Activated T-cell treated with anti-CD3 and anti-CD28 coated beads, Interleukin-2, amount 50 U/mL, for 48 hours (primary cell): ENCODE measurements at regions not wholly inside any gene's neighbourhood (a gene's known extent, or its start where the extent isn't known, plus 50 kb on each side); places are given as distances from the start of the nearest gene placed in this dataset.

ENCODE experiments used
- DNase-seq, 2 experiments: peaks; one replicate each; pipeline ENCODE4 v3.0.0-alpha.2; 2020

DNA sequence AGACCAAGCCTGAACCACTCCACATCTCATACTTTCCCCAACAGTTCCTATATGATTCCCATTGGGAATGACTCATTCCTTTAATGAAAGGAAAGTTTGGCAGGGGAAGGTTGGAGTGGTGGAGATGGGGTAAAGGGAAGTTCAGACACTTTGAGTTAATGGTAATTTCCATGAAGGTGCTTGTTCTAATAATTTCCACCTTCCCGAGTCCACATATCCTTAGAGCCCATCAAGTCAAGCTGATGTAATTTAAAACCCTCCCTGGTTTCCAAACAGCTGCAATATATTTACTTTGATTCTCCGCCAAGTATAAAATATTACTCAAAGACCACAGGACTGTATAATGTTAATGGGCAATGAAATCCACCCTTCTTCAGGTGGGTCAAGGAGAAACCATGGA is 95.0 kb upstream of the GALNT15 start:
- DNase-seq: no peak

DNA sequence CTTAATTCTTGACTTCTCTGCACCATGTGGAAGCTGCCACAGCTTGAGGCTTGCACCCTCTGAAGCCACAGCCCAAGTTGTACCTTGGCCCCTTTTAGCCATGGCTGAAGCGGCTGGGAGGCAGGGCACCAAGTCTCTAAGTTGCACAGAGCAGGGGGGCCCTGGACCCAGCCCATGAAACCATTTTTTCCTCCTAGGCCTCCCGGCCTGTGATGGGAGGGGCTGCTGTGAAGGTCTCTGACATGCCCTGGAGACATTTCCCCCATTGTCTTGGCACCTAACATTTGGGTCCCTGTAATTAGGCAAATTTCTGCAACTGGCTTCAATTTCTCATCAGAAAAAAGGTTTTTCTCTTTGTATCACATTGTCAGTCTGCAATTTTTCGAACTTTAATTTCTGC is 92.8 kb upstream of the GALNT15 start:
- no peak for DNase-seq

DNA sequence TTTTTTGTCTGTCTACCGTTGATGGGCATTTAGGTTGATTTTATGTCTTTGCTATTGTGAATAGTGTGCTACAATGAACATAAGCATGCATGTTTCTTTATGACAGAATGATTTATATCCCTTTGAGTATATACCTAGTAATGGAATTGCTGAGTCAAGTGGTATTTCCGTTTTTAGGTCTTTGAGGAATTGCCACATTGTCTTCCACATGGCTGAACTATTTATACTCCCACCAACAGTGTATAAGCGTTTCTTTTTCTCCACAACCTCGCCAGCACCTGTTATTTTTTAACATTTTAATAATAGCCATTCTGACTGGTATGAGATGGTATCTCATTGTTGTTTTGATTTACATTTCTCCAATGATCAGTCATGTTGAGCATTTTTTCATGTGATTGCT is 89.6 kb upstream of the GALNT15 start:
- DNase-seq: no peak

DNA sequence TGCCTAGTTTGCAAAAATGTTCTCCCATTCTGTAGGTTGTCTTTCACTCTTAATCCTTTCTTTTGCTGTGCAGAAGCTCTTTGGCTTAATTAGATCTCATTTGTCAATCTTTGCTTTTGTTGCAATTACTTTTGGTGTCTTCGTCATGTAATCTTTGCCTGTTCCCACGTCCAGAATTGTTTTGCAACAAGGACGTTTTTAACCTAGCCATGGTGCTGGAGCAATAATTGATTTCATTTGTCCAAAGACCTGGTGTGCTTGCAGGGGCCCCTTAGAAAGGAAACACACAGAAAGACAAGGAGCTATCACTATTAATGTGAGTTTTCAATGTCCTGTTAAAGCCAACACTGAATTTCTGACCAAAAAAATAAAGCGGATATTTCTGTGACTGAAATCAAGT is 89.1 kb upstream of the GALNT15 start:
- DNase-seq: no peak

DNA sequence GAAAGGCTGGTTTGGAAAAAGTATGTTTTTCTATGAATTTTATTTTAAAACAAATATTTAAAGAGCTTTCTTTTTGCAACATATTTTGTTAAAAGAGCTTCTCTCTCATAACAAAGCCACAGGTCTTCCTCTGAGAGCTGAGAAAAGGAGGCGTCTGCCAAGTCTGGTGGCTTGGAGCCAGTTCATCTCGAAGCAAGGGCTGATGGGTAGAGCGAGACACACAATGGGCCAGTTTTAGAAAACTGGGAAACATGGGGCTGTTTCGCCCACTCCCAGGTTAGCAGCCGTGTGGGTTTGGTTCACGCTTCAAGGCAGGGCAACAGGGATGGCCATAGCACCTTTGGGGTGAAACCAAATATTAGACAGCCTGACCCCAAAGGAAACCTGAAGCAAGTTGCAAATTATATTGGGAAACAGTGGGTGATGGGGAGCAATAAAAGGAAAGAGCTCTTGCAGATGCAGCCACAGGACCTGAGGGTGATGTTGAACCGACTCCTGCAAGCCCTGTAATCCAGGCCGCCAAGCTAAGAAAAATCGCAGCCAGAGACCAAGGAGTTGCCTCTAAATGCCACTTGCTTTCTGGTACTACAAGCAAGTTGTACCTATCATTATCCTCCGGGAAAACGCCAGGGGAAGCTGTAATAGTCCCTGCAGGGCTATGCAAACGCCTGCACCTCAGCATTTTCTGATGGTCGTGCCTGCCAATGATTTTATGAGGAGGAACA is 88.4 kb upstream of the GALNT15 start:
- DNase-seq: no peak

DNA sequence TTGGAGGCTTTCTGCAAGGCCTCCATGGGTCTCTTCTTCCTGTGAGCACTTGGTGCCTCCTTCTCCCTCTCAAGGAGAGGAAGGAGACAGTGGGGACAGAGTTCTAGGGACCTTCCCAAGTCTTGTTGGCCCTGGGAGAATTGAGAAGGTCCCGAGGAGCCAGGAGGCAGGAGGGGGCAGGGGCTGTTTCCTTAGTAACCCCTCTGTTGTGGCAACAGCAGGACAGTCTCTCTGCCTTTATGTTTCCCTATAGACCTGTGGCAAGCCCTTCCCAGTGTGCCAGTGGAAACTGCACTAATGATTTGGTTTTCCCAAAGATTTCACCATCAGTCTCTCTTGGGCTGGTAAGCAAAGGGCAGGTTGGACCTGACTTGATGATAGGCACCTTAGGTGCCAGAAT is 87.8 kb upstream of the GALNT15 start:
- DNase-seq: no peak

DNA sequence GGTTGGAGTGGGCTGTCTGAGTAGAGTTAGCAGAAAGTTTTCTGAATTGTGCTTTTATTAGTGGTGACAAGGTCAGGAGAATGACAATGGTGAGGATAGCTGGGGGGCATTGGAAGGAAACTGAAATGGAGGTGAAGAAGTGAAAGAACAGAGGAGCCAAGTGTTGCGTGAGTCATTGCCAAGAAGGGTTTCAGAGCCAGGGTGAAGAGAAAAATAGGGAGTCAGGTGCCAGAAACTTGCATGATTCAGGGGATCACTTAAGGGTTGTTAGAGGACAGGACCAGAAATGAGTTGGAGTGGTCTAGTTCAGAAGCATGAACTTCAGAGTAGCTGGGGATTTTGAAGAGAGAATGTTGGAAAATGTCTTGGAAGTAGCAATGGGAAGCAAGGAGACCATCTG is 86.0 kb upstream of the GALNT15 start:
- DNase-seq: no peak

DNA sequence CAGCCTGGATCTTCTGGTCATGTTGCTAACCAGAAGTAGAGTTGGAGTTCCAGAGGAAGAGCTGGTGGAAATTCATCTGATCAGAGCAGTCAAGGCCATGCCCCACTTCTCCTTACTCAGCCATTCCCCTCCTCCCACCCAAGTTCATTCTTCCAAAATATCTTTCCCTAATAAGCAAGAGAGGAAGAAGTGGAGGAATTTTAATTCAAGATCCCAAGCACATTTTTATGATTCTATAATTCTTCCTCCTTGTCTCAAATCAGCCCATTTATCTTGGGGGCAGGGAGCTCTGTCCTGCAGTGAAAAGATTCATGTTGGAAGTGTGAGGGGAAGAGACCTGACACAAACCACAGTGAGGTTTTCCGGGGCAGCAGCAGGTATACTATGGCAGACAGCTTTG is 85.0 kb upstream of the GALNT15 start:
- DNase-seq: no peak

DNA sequence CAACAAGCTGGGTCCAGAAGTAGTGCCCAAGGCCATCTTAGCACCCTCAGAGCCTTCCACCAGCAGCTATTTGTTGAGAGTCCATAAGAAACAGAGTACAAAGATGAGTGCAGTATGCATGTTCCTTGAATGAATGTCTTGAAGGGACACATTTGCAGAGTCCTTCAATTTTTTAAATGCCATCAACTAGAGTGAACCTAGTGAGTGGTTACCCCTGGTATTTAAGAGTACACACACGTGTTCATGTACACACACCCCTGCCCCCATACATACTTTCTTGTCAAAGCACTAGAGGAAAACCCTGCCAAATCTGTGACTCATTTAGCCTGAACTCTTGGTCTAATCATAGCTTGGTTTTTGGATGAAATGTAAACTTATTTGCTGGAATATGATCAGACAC is 84.5 kb upstream of the GALNT15 start:
- no peak for DNase-seq

DNA sequence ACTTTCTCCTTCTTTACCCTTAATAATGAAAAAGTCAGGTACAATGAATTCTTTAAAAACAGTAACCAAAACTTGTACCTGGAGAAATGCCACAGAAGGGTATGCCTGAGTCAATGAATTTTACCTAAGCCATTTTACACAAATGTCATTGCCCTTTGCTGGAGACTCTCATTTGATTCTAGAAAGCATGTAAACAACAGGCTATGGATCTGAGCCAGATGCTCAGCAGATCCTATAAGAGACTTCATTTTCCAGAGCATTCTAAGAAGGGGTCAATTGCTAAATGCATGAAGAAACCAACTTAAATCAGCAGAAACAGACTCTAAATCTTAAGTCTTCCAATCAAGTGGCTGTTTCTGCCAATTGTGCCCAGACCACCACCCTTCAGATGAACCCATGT is 83.8 kb upstream of the GALNT15 start:
- DNase-seq: no peak

DNA sequence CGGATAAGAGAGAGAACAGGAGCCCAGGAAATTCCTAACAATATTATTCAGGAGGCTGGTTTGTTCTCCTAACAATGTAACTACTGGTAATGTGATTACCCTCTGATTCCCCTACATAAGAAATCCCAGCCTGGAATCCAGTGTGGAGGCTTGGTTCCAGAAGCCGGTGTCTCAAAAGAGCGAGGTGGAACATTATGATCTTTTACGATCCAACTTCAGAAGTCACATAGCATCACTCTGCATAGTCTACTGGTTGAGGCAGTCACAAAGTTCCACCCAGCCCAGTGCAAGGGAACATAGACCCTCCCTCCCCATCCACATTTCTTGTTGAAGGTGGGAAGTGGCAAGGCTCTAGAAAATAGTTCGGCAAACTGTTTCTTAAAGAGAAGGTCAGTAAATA is 81.6 kb upstream of the GALNT15 start:
- no peak for DNase-seq

DNA sequence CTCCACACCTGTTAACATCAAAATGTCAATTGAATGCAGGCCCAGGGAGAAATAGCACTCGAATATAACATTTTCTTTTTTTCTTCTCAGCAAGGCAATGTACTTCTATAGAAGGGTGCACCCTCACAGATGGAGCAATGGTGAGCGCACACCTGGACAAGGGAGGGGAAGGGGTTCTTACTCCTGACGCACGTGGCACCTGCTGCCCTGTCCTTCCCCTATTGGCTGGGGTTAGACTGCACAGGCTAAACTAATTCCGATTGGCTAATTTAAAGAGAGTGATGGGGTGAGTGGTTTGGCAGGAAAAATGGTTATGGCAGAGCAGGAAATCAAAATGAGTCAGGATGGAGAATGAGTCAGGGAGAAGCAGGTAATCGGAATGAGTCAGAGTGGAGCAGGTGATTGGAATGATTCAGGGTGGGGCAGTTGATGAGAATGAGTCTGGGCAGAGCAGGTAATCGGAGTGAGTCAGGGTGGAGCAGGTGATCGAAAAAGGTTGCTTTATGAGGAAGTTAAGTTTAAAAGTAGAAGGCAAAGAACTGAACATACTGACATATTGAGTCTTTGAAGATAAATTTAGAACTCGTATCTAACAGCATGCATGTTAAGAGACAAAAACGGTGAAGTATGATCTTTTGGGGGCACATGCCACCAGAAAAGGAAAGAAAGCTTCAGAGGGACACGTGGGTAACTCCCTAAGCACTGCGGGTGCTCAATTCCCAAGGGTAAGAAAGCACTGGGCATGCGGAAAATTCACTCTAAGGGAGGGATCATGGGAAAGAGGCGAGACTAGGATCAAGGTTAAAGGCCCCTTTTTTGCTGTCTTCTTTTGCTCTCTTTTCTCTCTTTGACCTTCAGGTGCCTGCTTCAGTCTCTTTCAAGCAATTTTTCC is 72.9 kb upstream of the GALNT15 start:
- DNase-seq: peak in 1 of 2 experiments; percentile 22

DNA sequence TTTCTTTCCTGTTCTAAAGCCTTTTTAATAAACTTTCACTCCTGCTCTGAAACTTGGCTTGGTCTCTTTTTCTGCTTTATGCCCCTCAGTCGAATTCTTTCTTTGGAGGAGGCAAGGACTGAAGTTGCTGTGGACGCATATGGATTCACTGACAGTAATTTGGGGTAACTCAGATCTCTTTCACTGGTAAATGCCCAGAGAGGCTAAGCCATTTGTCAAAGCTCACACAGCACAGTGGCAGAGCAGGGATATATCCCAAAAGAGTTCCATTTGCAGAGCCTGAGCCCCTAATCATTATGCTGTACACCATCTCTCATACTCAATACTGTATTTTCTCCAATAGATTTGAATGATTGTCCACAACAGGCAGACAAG is 72.3 kb upstream of the GALNT15 start:
- DNase-seq: no peak

DNA sequence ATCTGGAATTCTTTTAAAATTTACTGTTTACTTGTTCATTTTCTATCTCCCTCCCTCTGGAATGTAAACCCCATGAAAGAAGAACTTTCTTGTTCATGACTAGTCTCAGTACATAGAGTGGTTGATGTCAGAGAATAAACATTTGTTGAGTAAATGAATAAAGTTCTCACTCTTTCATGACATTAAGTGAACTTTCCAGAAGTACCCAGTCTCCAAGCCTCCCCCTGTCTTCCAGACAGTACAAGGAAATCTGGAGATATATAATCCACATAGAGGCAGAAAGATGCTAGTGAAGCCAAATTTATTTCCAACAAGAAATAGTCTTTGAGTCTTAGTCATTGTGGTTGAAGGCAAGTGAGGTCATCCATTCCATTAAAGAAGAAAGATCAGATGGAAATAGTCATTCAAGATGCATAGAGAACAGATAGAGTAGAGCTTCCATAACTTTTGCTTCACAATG is 71.5 kb upstream of the GALNT15 start:
- DNase-seq: no peak

DNA sequence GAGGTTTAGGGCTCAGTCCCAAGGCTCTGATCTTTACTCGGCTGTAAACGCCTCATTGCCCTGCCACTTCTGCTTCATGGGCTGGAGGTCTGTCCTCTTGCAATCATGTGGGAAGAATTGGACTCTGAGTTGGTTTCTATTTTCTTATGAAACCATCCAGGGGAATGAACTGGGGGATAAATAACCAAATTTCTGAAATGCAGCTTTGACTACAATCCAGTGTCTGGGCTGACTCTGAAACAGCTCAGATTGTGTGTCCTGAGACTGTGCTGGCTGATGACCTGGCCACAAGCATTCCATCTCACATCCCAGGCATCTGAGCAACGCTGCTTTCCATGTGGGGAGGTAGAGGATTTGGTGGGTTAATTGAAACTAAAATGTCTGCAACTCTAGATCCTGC is 71.0 kb upstream of the GALNT15 start:
- no peak for DNase-seq

DNA sequence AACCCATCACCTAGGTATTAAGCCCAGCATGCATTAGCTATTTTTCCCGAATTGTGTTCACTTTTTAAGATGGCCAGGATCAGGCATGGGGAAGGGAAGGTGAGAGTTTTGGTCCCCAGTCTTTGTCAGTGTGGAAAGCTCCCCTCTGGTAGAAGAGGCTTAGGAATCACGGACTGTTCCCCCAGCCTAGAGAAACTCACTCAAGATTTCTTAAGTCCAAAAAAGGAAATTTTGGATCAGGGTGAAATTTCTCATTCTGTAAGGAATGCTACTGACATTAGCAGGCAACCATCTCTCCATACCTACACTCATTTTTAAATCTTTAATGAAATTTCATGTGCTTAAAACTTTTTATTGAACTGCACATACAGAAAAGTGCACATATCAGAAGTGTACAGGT is 70.3 kb upstream of the GALNT15 start:
- DNase-seq: no peak

DNA sequence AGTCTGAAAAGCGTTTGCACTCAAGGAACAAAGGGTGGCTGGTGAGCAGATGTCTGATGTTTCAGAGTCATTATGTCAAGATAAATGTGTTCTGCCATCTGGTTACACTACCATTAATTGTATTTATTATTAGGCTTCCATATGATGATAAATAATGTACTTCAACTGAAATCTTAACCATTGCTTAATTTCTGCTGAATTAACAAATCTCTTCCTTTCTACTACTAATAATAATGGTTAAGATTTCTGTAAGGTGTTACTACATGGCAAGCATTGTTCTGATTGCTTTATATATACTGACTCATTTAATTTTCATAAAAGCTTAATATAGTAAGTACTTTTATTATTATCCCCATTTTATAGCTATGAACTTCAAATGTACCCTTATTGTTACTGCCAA is 68.4 kb upstream of the GALNT15 start:
- no peak for DNase-seq

DNA sequence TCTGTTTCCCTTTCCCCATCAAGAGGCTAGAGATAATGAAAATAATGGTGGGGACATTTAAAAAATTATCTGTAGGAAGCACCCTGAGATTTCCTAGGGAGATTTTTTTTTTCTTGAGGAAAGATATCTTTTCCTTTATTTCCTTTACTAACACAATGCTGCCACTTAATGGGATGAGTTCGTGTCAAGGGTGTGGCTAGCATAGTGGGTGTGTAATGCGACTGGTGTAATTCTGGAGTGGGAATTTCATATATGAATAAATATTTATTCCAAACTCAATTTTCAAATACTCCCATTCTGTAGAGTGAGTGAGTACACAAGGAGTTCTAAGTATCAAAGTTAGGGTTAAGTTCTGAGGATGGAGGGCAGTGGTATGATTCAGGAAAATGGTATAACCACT is 66.1 kb upstream of the GALNT15 start:
- no peak for DNase-seq

DNA sequence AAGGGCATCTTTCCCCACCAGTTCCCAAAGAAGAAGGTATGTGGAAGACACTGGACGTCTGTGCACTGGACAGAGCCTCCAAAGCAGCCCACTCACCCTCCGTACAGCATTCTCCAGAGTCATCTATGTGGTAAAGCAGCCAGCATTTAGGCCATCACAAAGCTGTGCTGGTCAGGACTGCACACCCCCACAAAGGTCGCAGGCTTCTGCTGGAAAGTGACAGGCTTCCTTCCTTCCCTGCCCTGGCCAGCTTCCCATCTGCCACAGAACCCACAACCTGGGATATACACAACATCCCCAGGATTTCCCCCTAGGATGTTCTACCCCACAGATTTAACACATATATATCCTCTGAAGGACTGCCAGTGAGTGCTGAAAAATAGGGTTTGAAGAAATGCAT is 64.6 kb upstream of the GALNT15 start:
- DNase-seq: no peak

DNA sequence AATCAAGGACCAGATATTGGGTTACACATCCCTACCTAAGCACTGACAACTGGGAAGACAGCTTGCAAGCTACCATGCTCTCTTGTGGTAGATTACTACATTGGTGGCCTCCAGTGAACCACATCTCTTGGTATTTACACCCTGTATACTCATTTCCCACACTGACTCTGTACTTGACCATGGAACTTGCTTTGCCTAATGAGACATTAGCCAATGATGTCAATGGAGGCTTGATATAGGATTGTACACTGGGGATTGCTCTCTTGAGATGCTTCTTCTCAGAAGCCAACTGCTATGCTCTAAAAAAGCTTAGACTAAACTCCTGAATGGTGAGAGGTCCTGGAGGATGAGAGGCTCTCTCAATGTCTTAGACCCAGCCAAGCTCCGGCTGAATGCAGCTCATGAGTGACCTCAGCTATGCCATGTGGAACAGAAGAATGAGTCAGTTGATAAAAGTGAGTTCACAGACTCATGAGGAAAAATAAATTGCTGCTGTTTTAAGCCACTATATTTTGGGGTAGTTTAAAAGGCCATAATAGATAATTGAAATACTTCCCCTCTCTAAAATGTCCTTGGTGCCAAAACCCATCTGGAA is 61.5 kb upstream of the GALNT15 start:
- no peak for DNase-seq

DNA sequence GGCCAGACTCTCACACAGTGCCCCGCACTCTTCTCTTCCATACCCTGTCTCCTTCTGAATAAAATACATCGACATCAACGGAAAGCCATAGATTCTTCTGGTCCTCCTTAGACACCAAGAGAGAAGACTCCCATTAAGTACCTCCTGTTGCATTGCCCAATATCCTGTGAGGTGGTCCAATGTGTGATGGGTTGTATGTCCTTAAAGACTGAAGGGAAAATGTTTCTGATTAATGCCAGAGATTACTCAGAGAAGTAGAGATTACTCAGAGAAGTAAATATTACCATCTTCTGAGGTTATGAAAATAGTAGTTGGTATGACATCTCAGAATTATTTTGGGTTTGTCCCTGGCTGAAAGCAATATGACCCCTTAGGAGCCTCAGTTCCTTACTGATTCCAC is 60.8 kb upstream of the GALNT15 start:
- no peak for DNase-seq

DNA sequence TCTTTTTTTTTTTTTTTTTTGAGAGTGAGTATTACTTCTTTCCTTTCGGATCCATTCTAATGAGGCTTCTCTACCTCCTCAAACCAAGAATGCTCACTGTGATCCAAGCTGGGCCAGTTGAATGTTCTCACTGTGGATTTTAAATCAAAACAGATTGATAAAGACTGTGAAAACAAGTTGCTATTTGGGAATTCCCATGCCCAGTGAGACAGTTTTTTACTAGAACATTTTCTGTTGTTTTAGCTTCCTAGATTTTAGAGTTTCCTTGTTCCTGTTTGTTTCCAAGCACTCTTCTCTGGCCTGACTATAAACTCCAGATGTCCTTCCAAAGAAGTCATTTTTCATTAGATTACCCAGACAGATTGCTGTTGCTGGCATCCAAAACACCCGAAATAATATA is 60.1 kb upstream of the GALNT15 start:
- no peak for DNase-seq

DNA sequence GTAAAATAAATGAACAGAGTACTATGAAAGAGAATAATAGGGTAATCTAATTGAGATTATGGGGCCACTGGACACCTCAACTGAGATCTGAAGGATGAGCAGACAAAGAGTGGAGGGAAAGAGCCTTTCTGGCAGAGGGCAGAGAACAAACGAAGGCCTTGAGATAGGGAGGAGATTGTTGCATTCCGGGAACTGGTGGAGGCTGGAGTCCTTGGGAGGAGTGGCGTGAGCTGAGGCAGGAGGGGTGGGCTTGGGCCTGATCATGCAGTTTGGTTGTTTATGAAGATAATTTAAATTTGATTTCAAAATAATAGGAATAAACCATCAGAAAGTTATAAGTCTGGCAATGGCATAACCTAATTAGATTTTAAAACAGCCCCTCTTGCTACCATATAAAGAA is 59.5 kb upstream of the GALNT15 start:
- no peak for DNase-seq

DNA sequence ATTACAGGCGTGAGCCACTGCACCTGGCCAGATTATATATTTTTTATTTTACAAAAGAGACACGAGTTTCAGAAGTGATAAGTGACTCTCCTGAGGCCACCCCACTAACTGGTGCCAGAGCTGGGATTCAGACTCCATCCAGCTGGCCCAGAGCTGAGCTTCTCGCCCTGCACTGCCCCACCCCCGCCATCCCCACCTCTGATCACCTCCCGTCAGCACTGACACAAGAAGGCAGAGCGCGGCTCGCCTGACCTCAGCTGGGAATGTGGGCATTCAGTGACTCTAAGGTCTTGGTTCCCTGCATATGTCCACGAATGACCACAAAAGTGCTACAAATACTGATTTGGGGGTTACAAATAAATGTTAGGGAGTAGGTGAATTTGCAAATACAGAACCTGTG is 56.1 kb upstream of the GALNT15 start:
- no peak for DNase-seq
